ENCODE measurements at regions not wholly inside any gene's neighbourhood (a gene's known extent, or its start where the extent isn't known, plus 50 kb on each side); places are given as distances from the start of the nearest gene placed in this dataset.

DNA sequence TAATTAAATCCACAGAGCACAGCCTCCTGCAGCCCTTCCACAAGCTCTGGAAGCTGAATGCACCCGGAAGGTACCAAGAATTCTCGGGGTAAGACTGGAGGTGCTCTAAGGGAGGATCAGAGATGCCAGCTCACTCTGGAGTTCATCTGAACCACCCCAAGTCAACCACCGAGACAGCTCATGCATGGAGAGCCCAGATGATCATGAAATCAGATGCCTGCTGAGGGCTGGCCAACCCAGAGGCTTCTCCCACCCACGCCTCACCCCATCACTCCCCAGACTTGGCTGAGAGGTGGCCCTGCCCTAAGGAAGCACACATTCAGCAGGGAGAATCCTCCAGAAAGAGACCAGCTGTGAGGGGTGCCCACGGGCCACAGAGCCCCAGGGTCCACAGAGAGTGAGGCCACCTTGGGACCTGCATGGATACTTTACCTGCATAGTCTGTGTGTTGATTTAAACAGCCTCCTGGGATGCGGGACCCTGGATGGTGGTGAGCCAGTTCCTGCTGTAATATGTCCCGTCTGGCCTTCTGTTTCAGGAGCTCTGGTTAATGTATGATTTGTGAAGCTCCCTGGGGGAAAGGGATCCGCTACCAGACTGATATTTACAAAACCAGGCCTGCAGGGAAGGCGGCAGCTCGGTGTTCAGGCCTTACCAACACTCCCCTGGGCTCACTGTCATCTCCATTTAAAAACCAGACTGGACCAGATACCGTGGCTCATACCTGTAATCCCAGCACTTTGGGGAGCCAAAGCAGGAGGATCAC, 64.9 kb downstream of the INSIG1 start:
- TF ChIP-seq CTCF (conservative IDR thresholded peaks at IDR 0.05 in 1 of 2, IDR thresholded peaks at IDR 0.05 in 1 of 2; ENCODE audit: extremely low read depth in 1 of 2, insufficient read depth in 1 of 2, low read depth in 1 of 2, low read length in 2 of 2) (no peak), EZH2 (IDR thresholded peaks at IDR 0.05; ENCODE audit: borderline replicate concordance, low read length) (no peak)

Measured in mammary epithelial cell (primary cell).